Lung (tissue), 12 donors: ENCODE measurements at regions not wholly inside any gene's neighbourhood (a gene's known extent, or its start where the extent isn't known, plus 50 kb on each side); places are given as distances from the start of the nearest gene placed in this dataset. TPM values are rescaled to one million over a fixed set of nuclear protein-coding genes. Genes with fewer than 3 reads are reported as not detected.

Source experiments
- ATAC-seq: fragments of 200-7000 bp; cut with Tn5 transposase; one replicate; pipeline ENCODE4 v1.9.1; 2020; ENCODE audit warnings: moderate number of reproducible peaks; ENCODE audit not compliant: insufficient read depth, low FRiP score
- DNase-seq, 3 donors: peaks; one replicate each; pipeline ENCODE4 v3.0.0-alpha.2; 2013 to 2017
- H3K27ac ChIP-seq, 2 donors: one replicate each; pipeline ENCODE4 v1.5.1; 2013; ENCODE audit warnings: mild to moderate bottlenecking in 2 of 2, moderate library complexity in 2 of 2, control low read depth in 1 of 2, inconsistent platforms in 1 of 2, low read depth in 1 of 2, low read length in 1 of 2
- H3K27me3 ChIP-seq, 3 donors: one replicate each; pipeline ENCODE4 v1.5.1; 2013; ENCODE audit warnings: low read length in 2 of 3; ENCODE audit not compliant: control insufficient read depth in 3 of 3, insufficient read depth in 3 of 3
- H3K36me3 ChIP-seq, 4 donors: one replicate each; pipeline ENCODE4 v1.5.1; 2013; ENCODE audit warnings: low read length in 4 of 4, mild to moderate bottlenecking in 1 of 4, moderate library complexity in 1 of 4; ENCODE audit not compliant: control insufficient read depth in 4 of 4, insufficient read depth in 4 of 4
- H3K4me1 ChIP-seq, 5 donors: one replicate each; pipeline ENCODE4 v1.5.1; 2013; ENCODE audit warnings: low read length in 5 of 5, mild to moderate bottlenecking in 2 of 5, moderate library complexity in 1 of 5; ENCODE audit not compliant: control insufficient read depth in 5 of 5, insufficient read depth in 5 of 5
- H3K4me3 ChIP-seq: one replicate; pipeline ENCODE4 v1.5.1; 2013; ENCODE audit warnings: mild to moderate bottlenecking, control low read depth, moderate library complexity
- H3K9ac ChIP-seq, 2 donors: one replicate each; pipeline ENCODE4 v1.5.1; 2013; ENCODE audit warnings: low read length in 2 of 2, control low read depth in 1 of 2; ENCODE audit not compliant: insufficient read depth in 1 of 2
- H3K9me3 ChIP-seq, 4 donors: one replicate each; pipeline ENCODE4 v1.5.1; 2013; ENCODE audit warnings: low read length in 3 of 4, mild to moderate bottlenecking in 1 of 4, moderate library complexity in 1 of 4; ENCODE audit not compliant: control insufficient read depth in 4 of 4, insufficient read depth in 3 of 4
- CTCF ChIP-seq: IDR thresholded peaks from 2 replicates; pipeline ENCODE4 v1.5.1; 2012; ENCODE audit warnings: mild to moderate bottlenecking; ENCODE audit errors: control extremely low read depth, extremely low read depth
- WGBS, 2 donors: extraction: QIAGEN DNeasy Blood & Tissue Kit; methylation state at CpG; one replicate each; pipeline ENCODE4 v1.1.7; 2013; 5-methylcytosine and 5-hydroxymethylcytosine counted together
- small RNA-seq: library from RNA; depleted of rRNA; stranded (forward); fragments of <200 nt; gene quantifications from one replicate; pipeline ENCODE3, GENCODE V24; 2014; ENCODE audit warnings: low replicate concordance
- donor health status: control.
- donor health status: control.
- donor health status: Bipolar disorder and iron deficiency.
- donor health status: healthy.
- donor health status: DM: yes; HTN: yes; CAD: no.

- TF ChIP-seq CTCF = no peak
- no peak overlapping the region for H3K4me3 ChIP-seq
- H3K4me1 ChIP-seq = peaks cover 0 to 1% (median 0%) of the 10 kb centered on the region in 5 donors
- H3K9me3 ChIP-seq = no peaks in the 10 kb centered on the region
- no peaks in the 10 kb centered on the region for H3K27me3 ChIP-seq
- H3K36me3 ChIP-seq = no peaks in the 10 kb centered on the region
- H3K27ac ChIP-seq = no peak overlapping the region
- no peak overlapping the region for H3K9ac ChIP-seq
- no peak for DNase-seq
- ATAC-seq = no peak
- 81 to 86% methylated on average over 8 of the region's 8 CpGs for WGBS, 2 donors
Measured at GRCh38 chr2:231655488-231655887, 52.8 kb upstream of the PTMA start.

- H3K9me3 ChIP-seq = no peaks in the 10 kb centered on the region
- H3K36me3 ChIP-seq = no peaks in the 10 kb centered on the region
- TF ChIP-seq CTCF = no peak
- H3K4me1 ChIP-seq = peaks cover 0 to 1% (median 0%) of the 10 kb centered on the region in 5 donors
- WGBS, 2 donors = 70 to 73% methylated on average over 6 of the region's 6 CpGs
- H3K4me3 ChIP-seq = no peak overlapping the region
- DNase-seq = no peak
- H3K9ac ChIP-seq = no peak overlapping the region
- no peak overlapping the region for H3K27ac ChIP-seq
- H3K27me3 ChIP-seq = no peaks in the 10 kb centered on the region
- no peak for ATAC-seq
Measured at GRCh38 chr2:231655894-231656293, 52.4 kb upstream of the PTMA start.

Small RNA genes lying in the stretch of these regions (small RNA-seq; reads per million reads assigned to genes)
- not detected for gene RN7SL499P
